Right lobe of liver (tissue), 4 donors: ENCODE measurements at regions not wholly inside any gene's neighbourhood (a gene's known extent, or its start where the extent isn't known, plus 50 kb on each side); places are given as distances from the start of the nearest gene placed in this dataset.

ENCODE experiments used
- POLR2A ChIP-seq: fragments of 450-650 bp; IDR thresholded peaks from one replicate; pipeline ENCODE4 v1.6.1; 2017; ENCODE audit warnings: antibody characterized with exemption, mild to moderate bottlenecking
- TF ChIP-seq, protein P1 (sequence below), 4 donors: fragments of 200-600 bp in 3 of 4; fragments of 450-650 bp in 1 of 4; IDR thresholded peaks; one replicate each; pipeline versions ENCODE4 v1.5.1 to v1.8.0; 2016 to 2022; ENCODE audit warnings: antibody characterized with exemption in 4 of 4, mild to moderate bottlenecking in 2 of 4
- donor health status: DM: no; HTN: no; CAD: no.
- donor health status: DM: no; HTN: no; CAD: no.
- donor health status: DM: no; HTN: yes; CAD: no.

DNA sequence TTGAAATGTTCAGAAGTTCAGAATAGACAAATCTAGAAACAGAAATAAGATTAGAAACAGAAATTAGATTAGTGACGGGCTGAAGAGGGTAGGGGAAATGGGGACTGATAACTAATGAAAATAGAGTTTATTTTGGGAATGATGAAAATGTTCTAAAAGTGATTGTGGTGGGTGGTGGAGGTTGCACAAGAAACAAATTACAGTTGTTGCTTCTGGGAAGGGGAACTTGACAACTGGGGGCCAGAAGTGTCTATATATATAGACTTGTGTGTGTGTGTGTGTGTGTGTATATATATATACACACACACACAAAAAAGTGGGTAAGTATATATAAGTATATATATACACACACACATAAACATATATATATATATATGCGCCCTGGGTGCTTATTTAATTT is 86.5 kb upstream of the RREB1 start:
- TF ChIP-seq, protein P1, sequence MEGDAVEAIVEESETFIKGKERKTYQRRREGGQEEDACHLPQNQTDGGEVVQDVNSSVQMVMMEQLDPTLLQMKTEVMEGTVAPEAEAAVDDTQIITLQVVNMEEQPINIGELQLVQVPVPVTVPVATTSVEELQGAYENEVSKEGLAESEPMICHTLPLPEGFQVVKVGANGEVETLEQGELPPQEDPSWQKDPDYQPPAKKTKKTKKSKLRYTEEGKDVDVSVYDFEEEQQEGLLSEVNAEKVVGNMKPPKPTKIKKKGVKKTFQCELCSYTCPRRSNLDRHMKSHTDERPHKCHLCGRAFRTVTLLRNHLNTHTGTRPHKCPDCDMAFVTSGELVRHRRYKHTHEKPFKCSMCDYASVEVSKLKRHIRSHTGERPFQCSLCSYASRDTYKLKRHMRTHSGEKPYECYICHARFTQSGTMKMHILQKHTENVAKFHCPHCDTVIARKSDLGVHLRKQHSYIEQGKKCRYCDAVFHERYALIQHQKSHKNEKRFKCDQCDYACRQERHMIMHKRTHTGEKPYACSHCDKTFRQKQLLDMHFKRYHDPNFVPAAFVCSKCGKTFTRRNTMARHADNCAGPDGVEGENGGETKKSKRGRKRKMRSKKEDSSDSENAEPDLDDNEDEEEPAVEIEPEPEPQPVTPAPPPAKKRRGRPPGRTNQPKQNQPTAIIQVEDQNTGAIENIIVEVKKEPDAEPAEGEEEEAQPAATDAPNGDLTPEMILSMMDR (IDR thresholded peaks at IDR 0.05): no peak
- no peak for TF ChIP-seq POLR2A
